Right lobe of liver (tissue), 4 donors: ENCODE measurements at regions not wholly inside any gene's neighbourhood (a gene's known extent, or its start where the extent isn't known, plus 50 kb on each side); places are given as distances from the start of the nearest gene placed in this dataset.

ENCODE experiments used
- CTCF ChIP-seq, 4 donors: fragments of 200-600 bp in 3 of 4; fragments of 450-650 bp in 1 of 4; IDR thresholded peaks; one replicate each; pipeline versions ENCODE4 v1.5.1 to v1.8.0; 2016 to 2022; ENCODE audit warnings: antibody characterized with exemption in 4 of 4, mild to moderate bottlenecking in 2 of 4
- POLR2A ChIP-seq: fragments of 450-650 bp; IDR thresholded peaks from one replicate; pipeline ENCODE4 v1.6.1; 2017; ENCODE audit warnings: antibody characterized with exemption, mild to moderate bottlenecking
- donor health status: DM: no; HTN: no; CAD: no.
- donor health status: DM: no; HTN: no; CAD: no.
- donor health status: DM: no; HTN: yes; CAD: no.

- TF ChIP-seq CTCF (IDR thresholded peaks at IDR 0.05) = no peak
- TF ChIP-seq POLR2A = no peak
These were observed 94.0 kb upstream of the HNRNPA3 start for GRCh38 chr2:177118636-177119035.
